Muscle of back (tissue), 3 donors: ENCODE measurements at regions not wholly inside any gene's neighbourhood (a gene's known extent, or its start where the extent isn't known, plus 50 kb on each side); places are given as distances from the start of the nearest gene placed in this dataset.
"Not testable (repeated sequence)": the region's sequence is repeated elsewhere in the genome, so short reads cannot be mapped to it uniquely, and the experiment has no call there.

Experiments used
- DNase-seq, 3 donors: peaks; one replicate each; pipeline versions ENCODE4 v3.0.0 to v3.0.0-alpha.2; 2013

DNA sequence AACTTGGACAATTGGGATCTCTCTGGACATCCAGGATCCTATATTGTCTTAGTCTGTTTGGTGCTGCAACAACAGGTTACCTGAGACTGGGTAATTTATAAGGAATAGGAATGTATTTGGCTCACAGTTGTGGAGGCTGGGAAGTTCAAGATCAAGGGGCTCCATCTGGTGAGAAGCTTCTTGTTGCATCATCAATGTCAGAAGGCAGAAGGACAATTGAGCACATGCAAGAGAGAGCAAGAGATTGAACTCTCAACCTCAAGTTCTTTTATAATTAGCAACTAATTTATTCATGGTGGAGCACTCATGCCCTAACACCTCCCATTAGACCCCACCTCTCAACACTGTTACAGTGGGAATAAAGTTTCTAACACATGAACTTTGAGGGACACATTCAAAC, 124.7 kb upstream of the ETV3 start:
- no peak for DNase-seq

DNA sequence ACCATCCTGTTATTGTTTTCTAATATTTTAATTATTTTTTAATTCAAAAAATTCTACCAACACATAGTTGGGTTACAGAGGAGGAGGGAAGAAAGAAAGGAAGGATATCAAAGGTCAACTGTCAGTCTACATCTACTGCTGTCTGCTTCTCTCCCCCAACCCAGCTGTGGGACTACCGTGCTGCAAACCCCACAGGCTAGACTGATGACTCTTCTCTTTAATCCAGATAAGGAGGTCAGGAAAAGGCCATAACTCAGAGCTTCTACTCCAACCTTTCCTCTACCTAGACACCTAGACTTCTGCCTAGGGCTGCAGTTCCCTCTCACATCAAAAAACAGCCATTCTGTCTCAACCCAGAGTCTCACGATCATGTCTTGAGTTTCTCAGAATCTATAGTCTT, 124.2 kb upstream of the ETV3 start:
- DNase-seq, result no peak

DNA sequence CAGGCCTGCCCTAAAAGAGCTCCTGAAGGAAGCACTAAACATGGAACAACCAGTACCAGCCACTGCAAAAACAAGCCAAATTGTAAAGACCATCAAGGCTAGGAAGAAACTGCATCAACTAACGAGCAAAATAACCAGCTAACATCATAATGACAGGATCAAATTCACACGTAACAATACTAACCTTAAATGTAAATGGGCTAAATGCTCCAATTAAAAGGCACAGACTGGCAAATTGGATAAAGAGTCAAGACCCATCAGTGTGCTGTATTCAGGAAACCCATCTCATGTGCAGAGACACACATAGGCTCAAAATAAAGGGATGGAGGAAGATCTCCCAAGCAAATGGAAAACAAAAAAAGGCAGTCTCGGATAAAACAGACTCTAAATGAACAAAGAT, 117.7 kb upstream of the ETV3 start:
- DNase-seq, result not testable (repeated sequence)

DNA sequence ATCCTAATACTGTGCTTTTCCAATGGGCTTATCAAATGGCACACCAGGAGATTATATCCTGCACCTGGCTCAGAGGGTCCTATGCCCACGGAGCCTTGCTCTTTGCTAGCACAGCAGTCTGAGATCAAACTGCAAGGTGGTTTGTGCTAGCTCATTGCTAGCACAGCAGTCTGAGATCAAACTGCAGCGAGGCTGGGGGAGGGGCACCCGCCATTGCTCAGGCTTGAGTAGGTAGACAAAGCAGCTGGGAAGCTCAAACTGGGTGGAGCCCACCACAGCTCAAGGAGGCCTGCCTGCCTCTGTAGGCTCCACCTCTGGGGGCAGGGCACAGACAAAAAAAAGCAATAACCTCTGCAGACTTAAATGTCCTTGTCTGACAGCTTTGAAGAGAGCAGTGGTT, 116.0 kb upstream of the ETV3 start:
- DNase-seq, result not testable (repeated sequence)

DNA sequence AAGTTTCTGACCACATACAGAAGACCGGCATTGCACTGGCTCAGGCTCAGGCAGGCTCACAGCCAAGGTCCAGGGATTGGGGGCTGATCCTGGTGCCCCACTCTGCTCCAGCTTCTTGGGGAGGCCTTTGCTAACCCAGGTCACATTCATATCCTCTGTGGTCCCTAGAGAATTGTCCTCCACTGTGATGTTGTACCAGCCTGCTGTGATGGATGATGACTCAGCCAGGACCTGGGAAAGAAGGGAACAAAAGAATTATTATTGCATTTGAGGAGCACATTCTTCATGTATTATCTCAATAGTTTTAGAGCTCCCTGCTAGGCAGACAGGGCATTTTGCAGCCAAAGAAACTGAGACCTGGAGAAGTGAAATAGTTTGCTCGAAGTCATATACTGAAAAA, 114.3 kb upstream of the ETV3 start:
- no peak for DNase-seq

DNA sequence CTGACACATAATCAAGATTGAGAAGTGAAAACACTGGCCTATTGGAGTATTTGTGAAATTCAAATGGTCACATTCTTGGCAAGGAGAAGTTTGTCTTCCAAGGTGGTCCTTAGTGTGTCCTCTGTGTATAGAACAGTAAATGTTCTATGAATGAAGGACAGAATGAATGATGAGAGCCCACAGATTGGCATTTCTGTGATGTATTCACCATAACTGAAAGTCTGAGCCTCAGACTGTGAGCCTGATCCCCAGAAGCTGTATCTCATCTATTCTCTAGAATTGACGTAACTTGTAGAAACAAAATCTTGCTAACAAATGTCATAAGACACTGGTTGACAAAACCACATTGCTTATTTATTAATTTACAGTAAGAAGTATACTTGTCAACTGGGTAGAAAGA, 111.5 kb upstream of the ETV3 start:
- no peak for DNase-seq

DNA sequence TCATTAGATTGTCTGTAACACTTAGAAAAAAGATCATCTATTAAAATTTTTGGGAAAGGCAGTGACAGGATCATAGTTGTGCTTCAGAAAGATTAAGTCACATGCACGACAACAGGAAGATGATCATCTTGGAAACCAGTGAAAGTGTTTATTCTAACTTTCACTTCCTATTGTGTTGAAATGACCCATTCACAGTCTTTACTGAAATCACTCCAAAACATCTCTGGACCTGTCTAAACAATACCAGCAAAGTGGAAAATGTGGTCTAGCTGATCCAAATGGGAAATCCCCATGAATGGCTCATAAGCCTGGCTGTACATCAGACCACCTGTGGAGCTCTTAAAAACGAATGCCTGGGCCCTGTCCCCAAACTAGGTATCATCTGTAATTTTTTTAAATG, 111.1 kb upstream of the ETV3 start:
- DNase-seq, result no peak

DNA sequence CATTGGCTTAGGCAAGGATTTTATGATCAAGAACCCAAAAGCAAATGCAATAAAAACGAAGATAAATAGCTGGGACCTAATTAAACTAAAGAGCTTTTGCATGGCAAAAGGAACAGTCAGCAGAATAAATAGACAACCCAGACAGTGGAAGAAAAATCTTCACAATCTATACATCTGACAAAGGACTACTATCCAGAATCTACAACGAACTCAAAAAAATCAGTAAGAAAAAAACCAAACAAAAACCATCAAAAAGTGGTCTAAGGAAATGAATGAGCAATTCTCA, 109.5 kb upstream of the ETV3 start:
- not testable (repeated sequence) for DNase-seq

DNA sequence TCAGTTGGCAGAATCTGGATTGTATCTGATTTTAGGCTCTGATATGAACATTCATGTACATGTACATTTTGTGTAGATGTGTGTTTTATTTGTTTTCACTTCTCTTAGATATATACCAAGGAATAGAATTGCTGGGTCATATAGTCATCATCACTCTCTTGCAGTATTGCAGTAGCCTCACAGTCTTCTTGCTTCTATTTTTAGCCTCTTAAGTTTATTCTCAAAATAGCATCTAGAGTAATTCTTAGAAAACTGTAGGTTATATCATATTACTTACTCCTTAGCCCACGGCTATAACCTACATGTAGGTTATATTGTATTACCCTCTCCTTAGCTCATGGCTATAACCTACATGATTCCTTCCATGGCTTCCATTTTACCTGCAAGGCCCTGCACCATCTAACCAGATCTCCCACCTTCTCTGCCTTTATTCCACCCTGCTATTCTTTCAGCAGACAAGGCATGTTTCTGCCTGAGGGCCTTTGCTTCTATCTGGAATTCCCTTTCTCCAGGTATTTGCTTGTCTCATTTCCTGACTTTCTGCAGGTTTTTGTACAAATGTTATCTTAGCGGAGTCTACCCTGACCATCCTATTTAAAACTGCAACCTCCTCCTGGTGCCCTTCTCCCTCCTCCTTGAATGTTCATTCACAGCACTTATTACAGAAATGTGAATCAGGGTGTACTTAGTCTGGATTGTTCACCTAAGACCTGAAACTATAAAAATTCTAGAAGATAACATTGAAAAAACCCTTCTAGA, 109.0 kb upstream of the ETV3 start:
- DNase-seq, result no peak

DNA sequence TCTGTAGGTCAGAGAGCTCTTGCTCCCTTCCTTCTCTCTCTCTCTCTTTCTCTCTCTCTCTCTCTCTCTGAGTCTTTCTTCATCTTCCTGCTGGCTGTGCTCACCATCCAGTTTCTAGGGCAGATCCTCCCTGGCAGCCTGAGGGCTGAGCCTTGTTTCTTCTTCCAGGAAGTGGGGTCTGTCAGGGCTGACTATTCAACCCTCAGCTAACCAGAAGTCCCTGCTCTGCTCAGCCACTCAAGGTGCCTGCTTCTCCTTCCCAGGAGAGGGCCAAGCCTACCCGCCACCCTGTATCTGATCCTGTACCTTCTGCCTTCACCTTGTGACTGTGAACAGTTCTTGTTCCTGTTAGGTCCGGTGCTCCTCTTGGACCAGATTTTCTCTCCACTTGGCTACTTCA, 107.6 kb upstream of the ETV3 start:
- DNase-seq, result no peak

DNA sequence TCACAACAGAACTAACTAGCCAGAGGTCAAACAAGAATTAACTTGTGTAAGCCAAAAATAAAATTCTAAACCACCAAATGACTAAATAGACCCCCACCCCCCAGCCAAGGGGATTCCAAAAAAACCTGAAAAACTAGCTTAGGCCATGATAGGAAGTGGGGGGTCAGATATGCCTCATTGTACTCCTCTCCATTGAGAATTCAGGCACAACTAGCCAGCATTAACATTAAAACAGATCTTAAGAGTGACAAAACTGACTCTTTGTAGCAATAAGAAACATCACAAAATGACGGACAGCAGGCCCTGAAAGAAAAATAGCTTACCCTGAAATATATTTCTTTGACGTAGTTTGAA, 103.0 kb upstream of the ETV3 start:
- DNase-seq, result no peak

DNA sequence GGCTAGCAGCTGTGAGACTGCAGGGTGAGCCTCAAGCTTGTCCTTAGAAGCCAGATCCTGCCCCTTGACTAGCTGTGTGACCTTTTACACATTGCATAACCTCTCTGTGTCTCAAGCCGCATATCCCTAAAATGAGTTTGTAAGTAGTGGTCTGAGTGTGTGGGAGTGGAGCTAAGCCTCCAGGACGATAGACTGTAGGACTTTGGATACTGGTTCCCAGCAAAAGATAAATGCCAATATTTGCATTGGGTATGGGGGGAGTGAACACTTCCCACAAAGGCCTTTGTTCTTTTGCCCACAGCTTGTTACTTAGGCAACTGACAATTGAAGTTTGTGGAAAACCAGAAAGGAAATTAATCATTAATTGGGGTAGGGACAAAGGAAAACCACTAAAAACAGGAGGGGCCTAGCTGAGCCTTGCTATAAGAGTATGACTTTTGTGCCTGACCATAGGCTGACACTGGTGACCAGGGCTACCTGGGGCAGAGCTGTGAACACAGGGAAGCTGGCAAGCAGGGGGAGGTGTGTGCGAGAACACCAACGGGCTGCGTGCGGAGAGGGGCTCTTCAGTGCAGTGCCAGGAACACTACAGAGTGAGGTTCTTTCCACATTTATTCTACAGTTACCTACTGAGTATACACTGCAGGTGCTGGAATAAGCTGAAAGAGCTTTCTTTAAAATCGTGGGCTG, 102.4 kb upstream of the ETV3 start:
- DNase-seq, result no peak

DNA sequence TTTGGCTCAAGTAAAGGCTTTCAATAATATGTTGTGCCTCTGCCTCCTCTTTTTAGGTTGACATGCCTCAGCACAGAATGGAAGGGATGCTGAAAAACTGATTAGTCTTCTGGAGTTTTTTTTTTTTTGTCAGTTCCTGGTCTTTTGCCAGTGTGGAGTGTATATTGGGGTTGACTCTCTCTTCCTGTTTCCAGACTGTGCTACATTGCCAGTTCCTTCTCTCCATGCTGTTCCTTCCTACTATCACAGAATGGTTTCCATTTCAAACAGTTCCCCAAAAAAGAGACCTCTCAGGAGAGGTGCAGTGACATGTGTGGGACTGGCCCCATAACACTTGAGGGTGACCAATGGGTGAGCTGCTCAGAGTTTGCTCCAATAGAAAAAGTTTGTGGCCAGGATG, 101.7 kb upstream of the ETV3 start:
- no peak for DNase-seq

DNA sequence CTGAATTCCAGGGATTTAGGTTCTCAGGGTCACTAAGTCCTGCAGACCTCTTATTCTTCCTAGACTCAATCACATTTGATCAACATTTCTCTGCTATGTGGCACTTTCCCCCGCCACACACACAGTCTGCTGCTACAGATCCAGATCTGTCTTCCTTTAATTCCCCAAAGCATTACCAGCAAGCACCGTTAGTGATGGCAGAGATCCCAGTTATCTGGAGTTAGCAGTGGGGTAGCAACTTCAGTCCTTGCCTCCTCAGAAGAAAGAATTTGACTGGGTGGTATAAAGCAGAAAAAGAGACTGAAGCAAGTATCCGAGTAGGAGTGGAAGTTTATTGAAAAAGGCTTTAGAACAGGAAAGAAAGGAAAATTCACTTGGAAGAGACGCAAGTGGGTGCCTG, 100.4 kb upstream of the ETV3 start:
- DNase-seq, result no peak

DNA sequence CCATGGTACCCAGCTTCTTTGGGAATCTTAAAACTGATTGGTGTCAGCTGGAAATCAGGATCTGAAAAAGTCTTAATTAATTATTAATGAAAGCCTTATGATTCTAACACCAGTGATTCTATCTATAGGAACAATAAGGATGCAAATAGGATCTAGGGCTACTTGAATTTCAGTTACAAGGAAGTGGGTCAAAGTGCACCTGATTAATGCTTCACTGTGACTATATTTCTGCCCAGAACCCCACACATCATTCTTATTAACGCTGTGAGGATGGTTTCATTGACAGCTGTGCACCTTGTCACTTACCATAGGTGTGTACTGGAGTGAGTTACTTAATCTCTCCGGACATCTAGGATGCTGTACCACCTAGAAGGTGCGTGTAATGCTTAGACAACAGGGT, 99.8 kb upstream of the ETV3 start:
- no peak for DNase-seq

DNA sequence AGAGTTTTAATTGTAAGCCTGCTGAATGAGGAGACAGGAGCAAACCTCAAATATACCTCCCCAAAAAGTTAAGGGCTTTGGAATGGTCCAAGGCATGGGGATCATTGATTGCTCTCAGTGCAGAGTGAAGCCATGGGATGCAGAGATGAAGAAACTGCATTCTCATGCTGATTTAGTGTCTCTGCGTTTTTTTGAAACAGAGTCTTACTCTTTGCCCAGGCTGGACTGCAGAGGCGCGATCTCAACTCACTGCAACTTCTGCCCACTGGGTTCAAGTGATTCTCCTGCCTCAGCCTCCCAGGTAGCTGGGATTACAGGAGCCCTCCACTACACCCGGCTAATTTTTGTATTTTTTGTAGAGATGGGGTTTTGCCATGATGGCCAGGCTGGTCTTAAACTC, 99.3 kb upstream of the ETV3 start:
- no peak for DNase-seq

DNA sequence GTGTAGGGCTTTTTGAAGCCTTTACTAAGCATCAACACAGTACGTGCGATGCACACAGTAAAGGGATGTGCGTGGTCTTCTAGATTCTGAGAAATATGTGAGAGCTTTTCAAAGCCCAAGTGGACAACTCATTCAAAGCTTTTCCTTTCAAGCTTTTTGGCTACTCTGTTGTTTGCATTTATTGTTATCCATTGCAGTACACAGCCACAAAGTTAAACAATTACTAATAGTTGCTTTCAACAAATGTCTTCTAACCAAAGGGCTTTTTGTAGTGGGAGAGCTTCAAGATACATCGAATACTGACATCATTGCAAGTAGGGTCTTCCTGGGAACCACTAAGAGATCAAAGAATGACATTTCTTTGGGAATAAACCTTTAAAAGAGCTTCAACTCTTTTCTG, 97.9 kb upstream of the ETV3 start:
- DNase-seq, result no peak

DNA sequence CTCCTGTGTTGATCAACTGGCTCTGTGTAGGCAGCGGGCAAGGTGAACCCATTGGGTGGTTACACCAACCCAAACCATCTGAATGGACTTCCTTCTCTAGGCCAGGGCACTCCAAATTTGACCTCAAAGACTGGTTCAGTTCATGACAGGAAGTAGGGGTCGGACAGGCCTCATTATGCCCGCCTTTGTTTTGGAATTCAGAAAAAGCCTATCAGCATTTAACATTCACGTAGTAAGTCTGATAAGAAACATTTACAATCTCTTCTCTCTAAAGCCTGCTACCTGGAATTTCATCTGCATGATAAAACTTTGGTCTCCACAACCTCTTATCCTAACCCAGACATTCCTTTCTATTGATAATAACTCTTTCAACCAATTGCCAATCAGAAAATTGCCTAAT, 97.1 kb upstream of the ETV3 start:
- DNase-seq, result no peak

DNA sequence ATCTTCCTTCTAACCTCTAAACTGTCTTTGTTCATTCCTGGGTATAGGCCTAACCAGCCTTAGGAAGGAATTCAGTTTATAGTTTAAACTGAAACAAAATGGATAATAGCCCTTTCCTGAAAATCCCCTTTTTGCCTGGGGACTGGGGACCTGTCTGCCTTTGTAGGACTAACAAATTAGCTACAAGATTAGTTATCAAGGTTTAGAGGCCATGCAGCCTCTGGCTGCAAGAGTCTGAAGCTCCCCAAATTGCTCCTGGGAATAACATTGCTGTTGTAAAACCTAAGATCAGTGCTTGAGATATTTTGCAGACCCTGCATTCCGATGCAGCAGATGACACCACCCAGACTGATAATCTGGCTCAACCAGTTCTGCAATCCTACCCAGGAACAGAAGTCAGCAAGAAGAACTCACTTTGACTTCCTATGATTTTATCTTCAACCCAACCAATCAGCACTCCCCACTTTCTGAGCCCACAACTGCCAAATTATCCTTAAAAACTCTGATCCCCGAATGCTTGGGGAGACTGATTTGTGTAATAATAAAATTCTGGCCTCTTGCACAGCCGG, 96.6 kb upstream of the ETV3 start:
- no peak for DNase-seq

DNA sequence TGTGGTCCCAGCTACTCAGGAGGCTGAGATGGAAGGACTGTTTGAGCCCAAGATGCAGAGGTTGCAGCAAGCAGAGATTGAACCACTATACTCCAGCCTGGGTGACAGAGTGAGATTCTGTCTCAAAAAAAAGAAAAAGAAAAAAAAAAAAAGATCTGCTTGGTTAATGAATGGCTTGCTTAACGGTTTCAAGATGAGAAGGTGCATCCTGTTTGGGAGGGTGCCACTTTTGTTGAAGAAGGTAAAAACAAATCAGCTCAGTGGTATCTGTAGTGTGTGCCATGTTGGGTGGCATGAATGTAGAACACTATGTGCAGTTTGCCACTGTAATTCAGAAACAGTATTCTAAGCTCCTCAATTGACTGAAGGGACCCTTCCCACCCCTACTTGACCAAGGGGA, 94.9 kb upstream of the ETV3 start:
- no peak for DNase-seq

DNA sequence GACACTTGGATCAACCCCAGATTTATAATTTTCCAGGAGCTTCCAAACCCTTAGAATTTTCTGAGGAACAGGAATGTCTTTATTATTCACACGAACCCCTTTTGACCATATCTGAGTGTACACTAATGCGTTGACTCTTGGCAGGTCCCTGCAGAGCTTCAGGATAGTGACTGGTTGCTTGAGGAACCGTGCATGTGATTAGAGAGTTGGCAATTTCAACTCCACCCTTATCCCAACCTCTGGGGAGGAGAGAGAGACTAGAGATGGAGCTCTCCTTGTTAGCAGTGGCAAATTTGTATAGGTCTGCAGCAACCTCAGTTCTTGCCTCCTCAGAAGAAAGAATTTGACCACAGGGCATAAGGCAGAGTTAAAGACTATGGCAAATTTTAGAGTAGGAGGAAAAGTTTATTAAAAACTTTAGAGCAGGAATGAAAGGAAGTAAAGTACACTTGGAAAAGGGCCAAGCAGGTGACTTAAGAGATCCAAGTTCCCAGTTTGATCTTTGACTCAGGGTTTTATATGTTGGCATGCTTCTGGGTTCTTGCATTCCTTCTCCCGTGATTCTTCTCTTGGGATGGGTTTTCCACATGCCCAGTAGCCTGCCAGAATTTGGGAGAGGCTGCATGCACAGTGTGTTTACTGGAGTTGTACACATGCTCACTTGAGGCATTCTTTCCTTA, 93.8 kb upstream of the ETV3 start:
- DNase-seq, result no peak

DNA sequence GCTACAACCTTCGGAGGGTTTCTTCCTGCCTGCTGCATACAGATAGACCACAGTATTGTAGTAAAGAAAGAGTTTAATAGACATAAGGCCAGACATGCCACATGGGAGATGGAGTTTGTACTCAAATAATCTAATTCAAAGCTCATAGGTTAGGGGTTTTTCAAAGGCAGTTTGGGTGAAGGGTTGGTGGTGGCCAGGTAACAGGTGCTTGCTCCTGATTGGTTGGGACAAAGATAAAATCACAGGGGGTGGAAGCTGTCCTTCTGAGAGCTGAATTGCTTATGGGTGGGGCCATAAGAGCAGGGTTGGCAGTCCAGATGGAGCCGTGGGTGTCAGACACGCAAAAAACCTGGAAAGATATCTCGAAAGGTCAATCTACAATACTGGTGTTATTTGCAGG, 92.3 kb upstream of the ETV3 start:
- no peak for DNase-seq

DNA sequence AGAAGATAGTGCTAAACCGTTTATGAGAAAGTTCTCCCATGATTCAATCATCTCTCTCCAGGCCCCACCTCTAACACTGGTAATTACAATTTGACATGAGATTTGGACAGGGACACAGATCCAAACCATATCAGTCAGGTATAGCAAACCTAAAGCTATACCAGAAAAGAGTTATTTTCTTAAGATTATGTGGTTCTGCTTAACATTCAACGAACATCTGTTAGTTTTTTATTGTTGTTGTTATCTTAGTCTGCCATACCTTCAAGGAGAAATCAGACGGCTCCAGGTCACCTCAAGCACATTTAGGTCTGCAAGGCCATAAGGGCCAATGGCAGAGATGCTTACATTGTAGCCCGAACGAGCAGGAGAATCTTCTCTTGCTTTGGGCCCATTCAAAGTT, 89.5 kb upstream of the ETV3 start:
- DNase-seq, result no peak
